A549 (cell line): ENCODE measurements at regions not wholly inside any gene's neighbourhood (a gene's known extent, or its start where the extent isn't known, plus 50 kb on each side); places are given as distances from the start of the nearest gene placed in this dataset.

Source experiments
- ATAC-seq, 2 experiments: fragments of 200-7000 bp in 1 of 2; fragments of >200 bp in 1 of 2; cut with Nextera tagmentation in 1 of 2; cut with Tn5 transposase in 1 of 2; 3 replicates each; pipeline versions ENCODE4 v1.8.0 to v1.9.1; 2018 to 2020; ENCODE audit warnings: mild to moderate bottlenecking in 1 of 2, moderate library complexity in 1 of 2
- CTCF ChIA-PET: fragments of 300-600 bp; sonication (Branson Sonifier 250); formaldehyde crosslinking; extraction: SDS; loops from one replicate; lab custom pipeline; 2021; ENCODE audit warnings: antibody characterized with exemption, inconsistent platforms; lab: Yijun Ruan, JAX
- POLR2A ChIA-PET: fragments of 350-600 bp; formaldehyde crosslinking; extraction: SDS; loops from one replicate; lab custom pipeline; 2021; ENCODE audit warnings: antibody characterized with exemption, inconsistent platforms; lab: Yijun Ruan, JAX
- DNase-seq, 2 experiments: peaks; one replicate each; pipeline versions ENCODE4 v3.0.0 to v3.0.0-alpha.2; 2011 to 2016; ENCODE audit warnings: low read depth in 1 of 2, low spot score in 1 of 2
- FAIRE-seq: peaks from 2 replicates; lab custom pipeline; 2011; peaks lifted over from hg19 to GRCh38; lab: Jason Lieb, UNC
- H3K27ac ChIP-seq, 2 experiments: fragments of >200 bp; sonication (Bioruptor Twin); formaldehyde crosslinking; 3 replicates each; pipeline ENCODE4 v1.5.1; 2016 to 2017
- H3K4me1 ChIP-seq: fragments of >200 bp; sonication (Bioruptor Twin); formaldehyde crosslinking; 3 replicates; pipeline ENCODE4 v1.6.1; 2016
- H3K4me2 ChIP-seq: fragments of >200 bp; sonication (Bioruptor Twin); formaldehyde crosslinking; 3 replicates; pipeline ENCODE4 v1.6.1; 2016
- H3K4me3 ChIP-seq: fragments of >200 bp; sonication (Bioruptor Twin); formaldehyde crosslinking; 3 replicates; pipeline ENCODE4 v1.5.1; 2016
- H3K9me3 ChIP-seq: fragments of >200 bp; sonication (Bioruptor Twin); formaldehyde crosslinking; 3 replicates; pipeline ENCODE4 v1.6.1; 2016
- CBX2 ChIP-seq: fragments of 200-600 bp; sonication (generic); IDR thresholded peaks from 2 replicates; pipeline ENCODE4 v1.6.1; 2016; ENCODE audit warnings: low read depth, mild to moderate bottlenecking, borderline replicate concordance
- CBX8 ChIP-seq: fragments of 200-600 bp; sonication (generic); IDR thresholded peaks from 2 replicates; pipeline ENCODE4 v1.6.1; 2016
- CEBPB ChIP-seq, 2 experiments: fragments of >200 bp in 1 of 2; sonication (Bioruptor Twin) in 1 of 2; formaldehyde crosslinking in 1 of 2; IDR thresholded peaks; 2 replicates each; pipeline ENCODE4 v1.6.1; 2012 to 2016
- CHD4 ChIP-seq: fragments of 200-600 bp; sonication (generic); IDR thresholded peaks from 2 replicates; pipeline ENCODE4 v1.6.1; 2016; ENCODE audit warnings: antibody characterized with exemption, mild to moderate bottlenecking, borderline replicate concordance
- EHF ChIP-seq: fragments of 250-450 bp; sonication (Bioruptor Pico); IDR thresholded peaks from 2 replicates; pipeline ENCODE4 v1.5.0; 2020; ENCODE audit warnings: mild to moderate bottlenecking
- EHMT2 ChIP-seq: fragments of 200-600 bp; sonication (generic); IDR thresholded peaks from 2 replicates; pipeline ENCODE4 v1.6.1; 2016; ENCODE audit warnings: antibody characterized with exemption, low read depth, mild to moderate bottlenecking, moderate library complexity
- FOSB ChIP-seq: fragments of 250-450 bp; sonication (Bioruptor Pico); IDR thresholded peaks from 2 replicates; pipeline ENCODE4 v1.5.0; 2020; ENCODE audit warnings: mild to moderate bottlenecking, moderate library complexity
- FOXS1 ChIP-seq: fragments of 250-450 bp; sonication (Bioruptor Pico); IDR thresholded peaks from 2 replicates; pipeline ENCODE4 v1.5.0; 2020; ENCODE audit warnings: mild to moderate bottlenecking, moderate library complexity
- GATA3 ChIP-seq: IDR thresholded peaks from 2 replicates; pipeline ENCODE4 v1.6.1; 2012; ENCODE audit warnings: borderline replicate concordance
- HEYL ChIP-seq: fragments of 250-450 bp; sonication (Bioruptor Pico); IDR thresholded peaks from 2 replicates; pipeline ENCODE4 v1.8.0; 2021; ENCODE audit warnings: mild to moderate bottlenecking, moderate library complexity
- HOXA7 ChIP-seq: fragments of 250-450 bp; sonication (Bioruptor Pico); IDR thresholded peaks from 2 replicates; pipeline ENCODE4 v1.5.0; 2020; ENCODE audit warnings: mild to moderate bottlenecking, moderate library complexity
- HOXB13 ChIP-seq: fragments of 250-450 bp; sonication (Bioruptor Pico); IDR thresholded peaks from 2 replicates; pipeline ENCODE4 v1.5.0; 2020; ENCODE audit warnings: low read depth, mild to moderate bottlenecking, moderate library complexity
- JUN ChIP-seq, 2 experiments: fragments of >200 bp; sonication (Bioruptor Twin); formaldehyde crosslinking; IDR thresholded peaks; 2 replicates in 1 of 2; 3 replicates in 1 of 2; pipeline ENCODE4 v1.6.1; 2016 to 2017
- JUNB ChIP-seq: fragments of >200 bp; sonication (Bioruptor Twin); formaldehyde crosslinking; IDR thresholded peaks from 2 replicates; pipeline ENCODE4 v1.6.1; 2016
- KDM1A ChIP-seq: fragments of 200-600 bp; sonication (generic); IDR thresholded peaks from 2 replicates; pipeline ENCODE4 v1.6.1; 2016; ENCODE audit warnings: low read depth, mild to moderate bottlenecking
- NFE2L2 ChIP-seq: fragments of 150-350 bp; conservative IDR thresholded peaks from 2 replicates; pipeline ENCODE4 v1.6.1; 2014; ENCODE audit warnings: low read length
- PHF8 ChIP-seq: fragments of 200-600 bp; sonication (generic); IDR thresholded peaks from 2 replicates; pipeline ENCODE4 v1.6.1; 2016; ENCODE audit warnings: low read depth, mild to moderate bottlenecking, antibody characterized with exemption, moderate library complexity, borderline replicate concordance
- POLR2AphosphoS2 ChIP-seq: conservative IDR thresholded peaks from 2 replicates; pipeline ENCODE4 v1.6.1; 2012; ENCODE audit warnings: low read length, improper control_type of control experiment, inconsistent platforms
- RAD21 ChIP-seq, 2 experiments: fragments of >200 bp in 1 of 2; sonication (Bioruptor Twin) in 1 of 2; formaldehyde crosslinking in 1 of 2; IDR thresholded peaks in 1 of 2; conservative IDR thresholded peaks in 1 of 2; 2 replicates in 1 of 2; 3 replicates in 1 of 2; pipeline ENCODE4 v1.6.1; 2012 to 2018; ENCODE audit warnings: inconsistent platforms in 1 of 2
- RARB ChIP-seq: fragments of 250-450 bp; sonication (Bioruptor Pico); IDR thresholded peaks from 2 replicates; pipeline ENCODE4 v1.8.0; 2021; ENCODE audit warnings: mild to moderate bottlenecking, moderate library complexity
- RCOR1 ChIP-seq: fragments of 150-350 bp; IDR thresholded peaks from 2 replicates; pipeline ENCODE4 v1.6.1; 2014; ENCODE audit warnings: antibody characterized with exemption, low read length, low read depth
- RFX5 ChIP-seq: fragments of 450-650 bp; IDR thresholded peaks from 2 replicates; pipeline ENCODE4 v1.7.1; 2014; ENCODE audit warnings: antibody characterized with exemption, mild to moderate bottlenecking, moderate library complexity
- RNF2 ChIP-seq: fragments of 200-600 bp; sonication (generic); IDR thresholded peaks from 2 replicates; pipeline ENCODE4 v1.6.1; 2016; ENCODE audit warnings: low read depth, mild to moderate bottlenecking, antibody characterized with exemption, moderate library complexity, borderline replicate concordance
- TP53 ChIP-seq: fragments of 250-450 bp; sonication (Bioruptor Pico); IDR thresholded peaks from 2 replicates; pipeline ENCODE4 v1.5.0; 2021; ENCODE audit warnings: mild to moderate bottlenecking, moderate library complexity
- ZC3H11A ChIP-seq: fragments of 450-650 bp; IDR thresholded peaks from 2 replicates; pipeline ENCODE4 v1.6.1; 2014; ENCODE audit warnings: antibody characterized with exemption, mild to moderate bottlenecking
- ZSCAN20 ChIP-seq: fragments of 250-450 bp; sonication (Bioruptor Pico); IDR thresholded peaks from 2 replicates; pipeline ENCODE4 v1.8.0; 2022; ENCODE audit warnings: mild to moderate bottlenecking, moderate library complexity
- WGBS: methylation state at CpG from one replicate; pipeline ENCODE4 v1.1.6; 2017; ENCODE audit errors: missing lambda C conversion rate; 5-methylcytosine and 5-hydroxymethylcytosine counted together
- TF ChIP-seq, protein P1 (sequence below): fragments of 200-600 bp; sonication (generic); IDR thresholded peaks from 2 replicates; pipeline ENCODE4 v1.6.1; 2016; ENCODE audit warnings: antibody characterized with exemption, mild to moderate bottlenecking, moderate library complexity
- TF ChIP-seq, protein P2 (sequence below): fragments of >200 bp; sonication (Bioruptor Twin); formaldehyde crosslinking; IDR thresholded peaks from 3 replicates; pipeline ENCODE4 v1.5.1; 2016
- TF ChIP-seq, protein P3 (sequence below): fragments of 250-450 bp; sonication (Bioruptor Pico); IDR thresholded peaks from 2 replicates; pipeline ENCODE4 v1.5.0; 2021; ENCODE audit warnings: mild to moderate bottlenecking, moderate library complexity, borderline replicate concordance

DNA sequence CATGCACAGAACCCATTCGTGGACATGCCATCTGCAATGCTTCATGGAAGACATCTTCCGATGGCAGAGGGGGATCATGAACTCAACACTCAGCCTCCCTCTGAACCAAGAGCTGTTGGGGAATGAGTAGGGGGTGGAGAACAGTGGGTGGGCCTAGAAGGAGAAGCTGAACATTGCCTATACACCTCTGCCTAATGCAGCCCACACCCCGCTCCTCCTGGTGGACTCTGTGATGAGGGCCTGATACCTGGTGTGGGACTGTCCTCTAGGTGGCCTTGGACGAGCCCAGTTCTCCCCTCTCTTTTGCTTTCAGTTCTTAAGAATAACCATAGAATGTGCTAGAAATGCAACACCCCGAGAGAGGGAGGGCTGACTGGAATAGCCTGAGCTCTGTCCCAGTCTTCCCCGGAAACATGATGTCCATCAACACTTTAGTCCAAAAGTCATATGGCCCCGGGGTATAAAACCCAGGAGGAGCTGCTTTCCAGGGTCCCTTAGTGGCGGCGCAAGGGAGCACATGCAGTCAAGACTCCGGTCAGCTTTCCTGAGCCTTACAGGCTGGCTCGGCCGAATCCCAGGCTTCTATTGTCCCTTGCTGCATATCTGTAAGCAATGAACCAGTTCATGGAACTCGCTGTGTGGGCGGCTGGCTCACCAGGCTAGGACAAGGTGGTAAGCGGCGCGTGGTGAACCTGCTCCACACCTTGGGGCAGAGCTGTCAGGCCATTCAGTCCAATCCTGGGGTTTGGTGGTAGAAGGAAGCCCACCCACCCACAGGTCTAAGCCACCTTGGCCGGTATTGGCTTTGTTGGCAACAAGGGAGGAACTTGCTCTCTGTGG is 216.9 kb downstream of the CTTN start:
- ATAC-seq (no peak), FAIRE-seq (no peak), DNase-seq (no peak)
- Histone ChIP-seq H3K4me2 (no peak overlapping the region), H3K9me3 (peaks cover 12% of the 10 kb centered on the region; the same call in 2 of the 3 replicates), H3K27ac (no peak overlapping the region), H3K4me1 (no peaks in the 10 kb centered on the region), H3K4me3 (no peak overlapping the region)
- ChIA-PET POLR2A (no interaction called here), CTCF (no interaction called here)
- TF ChIP-seq, protein P1, sequence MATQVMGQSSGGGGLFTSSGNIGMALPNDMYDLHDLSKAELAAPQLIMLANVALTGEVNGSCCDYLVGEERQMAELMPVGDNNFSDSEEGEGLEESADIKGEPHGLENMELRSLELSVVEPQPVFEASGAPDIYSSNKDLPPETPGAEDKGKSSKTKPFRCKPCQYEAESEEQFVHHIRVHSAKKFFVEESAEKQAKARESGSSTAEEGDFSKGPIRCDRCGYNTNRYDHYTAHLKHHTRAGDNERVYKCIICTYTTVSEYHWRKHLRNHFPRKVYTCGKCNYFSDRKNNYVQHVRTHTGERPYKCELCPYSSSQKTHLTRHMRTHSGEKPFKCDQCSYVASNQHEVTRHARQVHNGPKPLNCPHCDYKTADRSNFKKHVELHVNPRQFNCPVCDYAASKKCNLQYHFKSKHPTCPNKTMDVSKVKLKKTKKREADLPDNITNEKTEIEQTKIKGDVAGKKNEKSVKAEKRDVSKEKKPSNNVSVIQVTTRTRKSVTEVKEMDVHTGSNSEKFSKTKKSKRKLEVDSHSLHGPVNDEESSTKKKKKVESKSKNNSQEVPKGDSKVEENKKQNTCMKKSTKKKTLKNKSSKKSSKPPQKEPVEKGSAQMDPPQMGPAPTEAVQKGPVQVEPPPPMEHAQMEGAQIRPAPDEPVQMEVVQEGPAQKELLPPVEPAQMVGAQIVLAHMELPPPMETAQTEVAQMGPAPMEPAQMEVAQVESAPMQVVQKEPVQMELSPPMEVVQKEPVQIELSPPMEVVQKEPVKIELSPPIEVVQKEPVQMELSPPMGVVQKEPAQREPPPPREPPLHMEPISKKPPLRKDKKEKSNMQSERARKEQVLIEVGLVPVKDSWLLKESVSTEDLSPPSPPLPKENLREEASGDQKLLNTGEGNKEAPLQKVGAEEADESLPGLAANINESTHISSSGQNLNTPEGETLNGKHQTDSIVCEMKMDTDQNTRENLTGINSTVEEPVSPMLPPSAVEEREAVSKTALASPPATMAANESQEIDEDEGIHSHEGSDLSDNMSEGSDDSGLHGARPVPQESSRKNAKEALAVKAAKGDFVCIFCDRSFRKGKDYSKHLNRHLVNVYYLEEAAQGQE = no peak
- TF ChIP-seq, protein P2, sequence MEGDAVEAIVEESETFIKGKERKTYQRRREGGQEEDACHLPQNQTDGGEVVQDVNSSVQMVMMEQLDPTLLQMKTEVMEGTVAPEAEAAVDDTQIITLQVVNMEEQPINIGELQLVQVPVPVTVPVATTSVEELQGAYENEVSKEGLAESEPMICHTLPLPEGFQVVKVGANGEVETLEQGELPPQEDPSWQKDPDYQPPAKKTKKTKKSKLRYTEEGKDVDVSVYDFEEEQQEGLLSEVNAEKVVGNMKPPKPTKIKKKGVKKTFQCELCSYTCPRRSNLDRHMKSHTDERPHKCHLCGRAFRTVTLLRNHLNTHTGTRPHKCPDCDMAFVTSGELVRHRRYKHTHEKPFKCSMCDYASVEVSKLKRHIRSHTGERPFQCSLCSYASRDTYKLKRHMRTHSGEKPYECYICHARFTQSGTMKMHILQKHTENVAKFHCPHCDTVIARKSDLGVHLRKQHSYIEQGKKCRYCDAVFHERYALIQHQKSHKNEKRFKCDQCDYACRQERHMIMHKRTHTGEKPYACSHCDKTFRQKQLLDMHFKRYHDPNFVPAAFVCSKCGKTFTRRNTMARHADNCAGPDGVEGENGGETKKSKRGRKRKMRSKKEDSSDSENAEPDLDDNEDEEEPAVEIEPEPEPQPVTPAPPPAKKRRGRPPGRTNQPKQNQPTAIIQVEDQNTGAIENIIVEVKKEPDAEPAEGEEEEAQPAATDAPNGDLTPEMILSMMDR = no peak
- TF ChIP-seq RFX5 (no peak), FOXS1 (CRISPR knock-in tag) (no peak), EHMT2 (no peak), RARB (CRISPR knock-in tag) (no peak), CBX2 (no peak), ZSCAN20 (CRISPR knock-in tag) (no peak), TP53 (CRISPR knock-in tag) (no peak), GATA3 (no peak), NFE2L2 (no peak), FOSB (CRISPR knock-in tag) (no peak), KDM1A (no peak), HOXA7 (CRISPR knock-in tag) (no peak), PHF8 (no peak), CEBPB (IDR thresholded peaks at IDR 0.05) (no peak), JUN (IDR thresholded peaks at IDR 0.05) (no peak), CHD4 (no peak)
- TF ChIP-seq, protein P3, sequence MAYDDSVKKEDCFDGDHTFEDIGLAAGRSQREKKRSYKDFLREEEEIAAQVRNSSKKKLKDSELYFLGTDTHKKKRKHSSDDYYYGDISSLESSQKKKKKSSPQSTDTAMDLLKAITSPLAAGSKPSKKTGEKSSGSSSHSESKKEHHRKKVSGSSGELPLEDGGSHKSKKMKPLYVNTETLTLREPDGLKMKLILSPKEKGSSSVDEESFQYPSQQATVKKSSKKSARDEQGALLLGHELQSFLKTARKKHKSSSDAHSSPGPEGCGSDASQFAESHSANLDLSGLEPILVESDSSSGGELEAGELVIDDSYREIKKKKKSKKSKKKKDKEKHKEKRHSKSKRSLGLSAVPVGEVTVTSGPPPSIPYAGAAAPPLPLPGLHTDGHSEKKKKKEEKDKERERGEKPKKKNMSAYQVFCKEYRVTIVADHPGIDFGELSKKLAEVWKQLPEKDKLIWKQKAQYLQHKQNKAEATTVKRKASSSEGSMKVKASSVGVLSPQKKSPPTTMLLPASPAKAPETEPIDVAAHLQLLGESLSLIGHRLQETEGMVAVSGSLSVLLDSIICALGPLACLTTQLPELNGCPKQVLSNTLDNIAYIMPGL (CRISPR knock-in tag) = no peak
- WGBS = 87% methylated on average over 18 of the region's 18 CpGs

DNA sequence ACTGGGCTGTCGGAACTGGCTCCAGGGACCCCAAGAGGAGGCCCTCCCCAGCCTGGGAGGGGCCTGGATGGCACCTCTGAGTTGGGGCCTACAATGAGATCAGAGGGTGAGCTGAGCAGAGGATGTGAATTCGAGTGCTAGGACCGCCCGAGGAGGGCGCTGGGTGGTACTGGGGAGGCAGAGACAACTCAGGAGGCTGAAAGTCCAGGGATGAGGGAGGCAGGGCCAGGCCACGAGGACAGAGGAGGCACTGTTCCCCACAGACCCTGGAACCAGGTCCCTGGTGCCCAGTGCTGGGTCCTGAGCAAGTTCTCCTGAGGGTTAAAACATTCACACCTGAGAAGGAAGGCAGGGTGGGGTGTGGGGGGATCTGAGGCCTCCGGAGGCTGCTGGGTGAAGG is 218.0 kb downstream of the CTTN start:
- 83% methylated on average over 7 of the region's 7 CpGs for WGBS
- no peak for FAIRE-seq
- no peak overlapping the region for H3K27ac ChIP-seq
- CTCF ChIA-PET = no interaction called here
- no peak overlapping the region for H3K4me2 ChIP-seq
- no peak for DNase-seq
- H3K4me3 ChIP-seq = no peak overlapping the region
- H3K9me3 ChIP-seq = peaks cover 12% of the 10 kb centered on the region; the same call in 2 of the 3 replicates
- ATAC-seq = no peak
- POLR2A ChIA-PET = no interaction called here
- H3K4me1 ChIP-seq = no peaks in the 10 kb centered on the region
- TF ChIP-seq POLR2AphosphoS2 (no peak), RNF2 (no peak), RAD21 (conservative IDR thresholded peaks at IDR 0.05 in 1 of 2, IDR thresholded peaks at IDR 0.05 in 1 of 2) (no peak), PHF8 (no peak), JUNB (no peak), HEYL (CRISPR knock-in tag) (no peak), CEBPB (IDR thresholded peaks at IDR 0.05) (no peak), ZC3H11A (no peak), FOXS1 (CRISPR knock-in tag) (no peak), KDM1A (no peak), CBX8 (no peak), RCOR1 (no peak), EHF (CRISPR knock-in tag) (no peak), HOXB13 (CRISPR knock-in tag) (no peak)
- TF ChIP-seq, protein P3 (CRISPR knock-in tag) = no peak
